Right lobe of liver (tissue), 6 donors: ENCODE measurements at regions not wholly inside any gene's neighbourhood (a gene's known extent, or its start where the extent isn't known, plus 50 kb on each side); places are given as distances from the start of the nearest gene placed in this dataset.

Experiments
- ATAC-seq, 4 donors: fragments of 200-7000 bp; cut with Tn5 transposase; one replicate each; pipeline ENCODE4 v1.9.1; 2020; ENCODE audit warnings: mild to moderate bottlenecking in 4 of 4, moderate library complexity in 4 of 4
- DNase-seq, 3 donors: peaks; one replicate each; pipeline ENCODE4 v3.0.0-alpha.2; 2020
- H3K27ac ChIP-seq, 3 donors: fragments of 200-600 bp; one replicate each; pipeline ENCODE4 v1.8.0; 2022
- H3K27me3 ChIP-seq, 2 donors: fragments of 200-600 bp; one replicate each; pipeline ENCODE4 v1.8.0; 2022
- H3K36me3 ChIP-seq, 4 donors: fragments of 200-600 bp; sonication (generic) in 1 of 4; one replicate each; pipeline versions ENCODE4 v1.5.1 to v1.8.0; 2017 to 2022; ENCODE audit warnings: control low read depth in 1 of 4
- H3K4me1 ChIP-seq, 4 donors: fragments of 200-600 bp; sonication (generic) in 1 of 4; one replicate each; pipeline versions ENCODE4 v1.5.1 to v1.8.0; 2017 to 2022; ENCODE audit warnings: control low read depth in 1 of 4
- H3K4me3 ChIP-seq, 3 donors: fragments of 200-600 bp; one replicate each; pipeline ENCODE4 v1.8.0; 2022
- H3K9me3 ChIP-seq, 4 donors: fragments of 200-600 bp; sonication (generic) in 1 of 4; one replicate each; pipeline versions ENCODE4 v1.5.1 to v1.8.0; 2017 to 2022; ENCODE audit warnings: control low read depth in 1 of 4
- CTCF ChIP-seq, 4 donors: fragments of 200-600 bp in 3 of 4; fragments of 450-650 bp in 1 of 4; IDR thresholded peaks; one replicate each; pipeline versions ENCODE4 v1.5.1 to v1.8.0; 2016 to 2022; ENCODE audit warnings: antibody characterized with exemption in 4 of 4, mild to moderate bottlenecking in 2 of 4
- POLR2A ChIP-seq: fragments of 450-650 bp; IDR thresholded peaks from one replicate; pipeline ENCODE4 v1.6.1; 2017; ENCODE audit warnings: antibody characterized with exemption, mild to moderate bottlenecking
- WGBS: methylation state at CpG from one replicate; pipeline ENCODE4 v1.1.6; 2018; ENCODE audit warnings: low coverage, low lambda C conversion rate; ENCODE audit not compliant: insufficient coverage; ENCODE audit errors: missing lambda C conversion rate; 5-methylcytosine and 5-hydroxymethylcytosine counted together
- intact Hi-C, 2 donors: fragments of 100-400 bp; cut with DNase I; formaldehyde crosslinking; loops; one replicate each; pipeline versions ENCODE4 v1.11.2 to v1.14.1; 2022
- donor health status: DM: no; HTN: yes; CAD: no.
- donor health status: DM: no; HTN: no; CAD: no.
- donor health status: DM: no; HTN: no; CAD: no.
- donor health status: DM: no; HTN: yes; CAD: no.
- donor health status: DM: no; HTN: yes; CAD: no.

GRCh38 chr11:114836161-114836560, 157.8 kb downstream of the NXPE2 start:
- Histone ChIP-seq H3K4me1 (no peaks in the 10 kb centered on the region), H3K4me3 (no peak overlapping the region), H3K27me3 (no peaks in the 10 kb centered on the region), H3K36me3 (no peaks in the 10 kb centered on the region), H3K9me3 (no peaks in the 10 kb centered on the region), H3K27ac (no peak overlapping the region)
- ATAC-seq (no peak), DNase-seq (no peak)
- TF ChIP-seq POLR2A = no peak
- no peak for TF ChIP-seq CTCF (IDR thresholded peaks at IDR 0.05)
- 74% methylated on average over 3 of the region's 3 CpGs for WGBS
- intact Hi-C loops = no loop called here

- intact Hi-C loops = no loop called here
- Histone ChIP-seq H3K27me3 (no peaks in the 10 kb centered on the region), H3K9me3 (no peaks in the 10 kb centered on the region), H3K4me1 (no peaks in the 10 kb centered on the region), H3K4me3 (no peak overlapping the region), H3K27ac (no peak overlapping the region), H3K36me3 (no peaks in the 10 kb centered on the region)
- WGBS = 30% methylated on average over 1 of the region's 1 CpG
- TF ChIP-seq POLR2A (no peak), CTCF (IDR thresholded peaks at IDR 0.05) (no peak)
- ATAC-seq (no peak), DNase-seq (no peak)
Measured at GRCh38 chr11:114844896-114845295, 166.6 kb downstream of the NXPE2 start.

GRCh38 chr11:114845766-114846415, 167.6 kb downstream of the NXPE2 start:
- H3K36me3 ChIP-seq = no peaks in the 10 kb centered on the region

GRCh38 chr11:114846416-114846791, 168.1 kb downstream of the NXPE2 start:
- DNase-seq (no peak), ATAC-seq (no peak)
- Histone ChIP-seq H3K4me1 (no peaks in the 10 kb centered on the region), H3K36me3 (no peaks in the 10 kb centered on the region), H3K27me3 (no peaks in the 10 kb centered on the region), H3K9me3 (no peaks in the 10 kb centered on the region), H3K27ac (no peak overlapping the region), H3K4me3 (no peak overlapping the region)
- intact Hi-C loops = no loop called here
- no CpG with 5 or more reads among the region's 3 CpGs for WGBS
- TF ChIP-seq POLR2A = no peak
- TF ChIP-seq CTCF (IDR thresholded peaks at IDR 0.05) = no peak

More at GRCh38 chr11:114845766-114846415, 167.6 kb downstream of the NXPE2 start:
- no peaks in the 10 kb centered on the region for H3K9me3 ChIP-seq
- H3K27ac ChIP-seq = no peak overlapping the region
- no peaks in the 10 kb centered on the region for H3K27me3 ChIP-seq
- no peak for ATAC-seq
- no CpG with 5 or more reads among the region's 4 CpGs for WGBS
- no peak for TF ChIP-seq CTCF (IDR thresholded peaks at IDR 0.05)
- no peak for TF ChIP-seq POLR2A
- no peak overlapping the region for H3K4me3 ChIP-seq
- intact Hi-C loops = no loop called here
- no peaks in the 10 kb centered on the region for H3K4me1 ChIP-seq
- DNase-seq = no peak
